DND-41 (cell line): ENCODE measurements at regions not wholly inside any gene's neighbourhood (a gene's known extent, or its start where the extent isn't known, plus 50 kb on each side); places are given as distances from the start of the nearest gene placed in this dataset.

Experiments
- ATAC-seq: fragments of 200-7000 bp; cut with Tn5 transposase; 3 replicates; pipeline ENCODE4 v1.9.1; 2021; ENCODE audit warnings: low read depth; ENCODE audit not compliant: insufficient read depth
- DNase-seq: peaks from one replicate; pipeline ENCODE4 v3.0.0-alpha.2; 2020
- H2AFZ ChIP-seq: 2 replicates; pipeline ENCODE4 v1.6.0; 2012; ENCODE audit warnings: low read depth, low read length
- H3K27ac ChIP-seq: 2 replicates; pipeline ENCODE4 v1.5.1; 2012; ENCODE audit warnings: low read length, inconsistent platforms
- H3K27me3 ChIP-seq: fragments of 200-600 bp; sonication (generic); 2 replicates; pipeline ENCODE4 v1.6.0; 2012; ENCODE audit warnings: low read length, mild to moderate bottlenecking, inconsistent platforms; ENCODE audit not compliant: insufficient read depth, poor library complexity
- H3K36me3 ChIP-seq: 2 replicates; pipeline ENCODE4 v1.5.1; 2012; ENCODE audit warnings: low read length, inconsistent platforms; ENCODE audit not compliant: insufficient read depth
- H3K4me1 ChIP-seq: 2 replicates; pipeline ENCODE4 v1.5.1; 2012; ENCODE audit warnings: mild to moderate bottlenecking, low read length; ENCODE audit not compliant: insufficient read depth
- H3K4me2 ChIP-seq: 2 replicates; pipeline ENCODE4 v1.6.0; 2012; ENCODE audit warnings: mild to moderate bottlenecking, moderate library complexity, low read length, inconsistent platforms; ENCODE audit not compliant: insufficient read depth
- H3K4me3 ChIP-seq, 2 experiments: fragments of 200-600 bp in 1 of 2; shearing (Covaris generic) in 1 of 2; 2 replicates each; pipeline ENCODE4 v1.5.1; 2012 to 2016; ENCODE audit warnings: inconsistent platforms in 2 of 2, low read length in 2 of 2, mild to moderate bottlenecking in 2 of 2, low read depth in 1 of 2, moderate library complexity in 1 of 2
- H3K79me2 ChIP-seq: 2 replicates; pipeline ENCODE4 v1.6.0; 2012; ENCODE audit warnings: low read length, inconsistent platforms; ENCODE audit not compliant: insufficient read depth
- H3K9ac ChIP-seq: 2 replicates; pipeline ENCODE4 v1.6.0; 2012; ENCODE audit warnings: low read depth, mild to moderate bottlenecking, inconsistent platforms, low read length, moderate library complexity
- H3K9me3 ChIP-seq: 2 replicates; pipeline ENCODE4 v1.5.1; 2012; ENCODE audit warnings: low read length, moderate library complexity, mild to moderate bottlenecking, inconsistent platforms; ENCODE audit not compliant: insufficient read depth, severe bottlenecking
- H4K20me1 ChIP-seq: 2 replicates; pipeline ENCODE4 v1.6.0; 2012; ENCODE audit warnings: low read length; ENCODE audit not compliant: insufficient read depth
- CTCF ChIP-seq: IDR thresholded peaks from 2 replicates; pipeline ENCODE4 v1.5.1; 2012; ENCODE audit warnings: borderline replicate concordance, low read length, moderate library complexity, mild to moderate bottlenecking; ENCODE audit not compliant: poor library complexity, severe bottlenecking; ENCODE audit errors: extremely low read depth
- EZH2 ChIP-seq: IDR thresholded peaks from 3 replicates; pipeline ENCODE4 v1.6.1; 2012; ENCODE audit warnings: borderline replicate concordance, low read depth, mild to moderate bottlenecking, moderate library complexity, low read length, inconsistent platforms; ENCODE audit not compliant: severe bottlenecking

- no peak for DNase-seq
- H3K4me3 ChIP-seq = no peak overlapping the region
- no peaks in the 10 kb centered on the region for H3K36me3 ChIP-seq
- no peaks in the 10 kb centered on the region for H3K79me2 ChIP-seq
- peaks cover 10% of the 10 kb centered on the region for H3K27me3 ChIP-seq
- no peaks in the 10 kb centered on the region for H3K9me3 ChIP-seq
- no peak overlapping the region for H2AFZ ChIP-seq
- no peaks in the 10 kb centered on the region for H3K4me1 ChIP-seq
- no peak overlapping the region for H3K4me2 ChIP-seq
- ATAC-seq = no peak
- H4K20me1 ChIP-seq = no peaks in the 10 kb centered on the region
- no peak overlapping the region for H3K27ac ChIP-seq
- no peak overlapping the region for H3K9ac ChIP-seq
- TF ChIP-seq CTCF (no peak), EZH2 (no peak)
These were observed 67.3 kb upstream of the AKT3 start for GRCh38 chr1:243917177-243917862.

- Histone ChIP-seq H3K4me1 (no peaks in the 10 kb centered on the region), H3K9ac (no peak overlapping the region), H4K20me1 (no peaks in the 10 kb centered on the region), H3K79me2 (no peaks in the 10 kb centered on the region), H3K27me3 (peaks cover 5% of the 10 kb centered on the region), H3K27ac (no peak overlapping the region), H3K4me3 (no peak overlapping the region), H2AFZ (no peak overlapping the region), H3K36me3 (no peaks in the 10 kb centered on the region), H3K4me2 (no peak overlapping the region), H3K9me3 (no peaks in the 10 kb centered on the region)
- no peak for DNase-seq
- no peak for ATAC-seq
- TF ChIP-seq EZH2 = no peak
These were observed 66.1 kb upstream of the AKT3 start for GRCh38 chr1:243916160-243916559.

- Histone ChIP-seq H3K27me3 (peaks cover 3% of the 10 kb centered on the region), H3K79me2 (no peaks in the 10 kb centered on the region), H4K20me1 (no peaks in the 10 kb centered on the region), H3K4me3 (no peak overlapping the region), H3K9ac (no peak overlapping the region), H3K27ac (no peak overlapping the region), H3K4me1 (no peaks in the 10 kb centered on the region), H3K36me3 (no peaks in the 10 kb centered on the region), H3K4me2 (no peak overlapping the region), H3K9me3 (no peaks in the 10 kb centered on the region), H2AFZ (no peak overlapping the region)
- TF ChIP-seq EZH2 (no peak), CTCF (no peak)
- DNase-seq (no peak), ATAC-seq (no peak)
These were observed 62.3 kb upstream of the AKT3 start for GRCh38 chr1:243912347-243912746.

- H3K79me2 ChIP-seq = no peaks in the 10 kb centered on the region
- no peaks in the 10 kb centered on the region for H3K36me3 ChIP-seq
- H3K27ac ChIP-seq = no peak overlapping the region
- no peak overlapping the region for H3K9ac ChIP-seq
- no peaks in the 10 kb centered on the region for H3K9me3 ChIP-seq
- H3K4me3 ChIP-seq = no peak overlapping the region
- TF ChIP-seq CTCF = no peak
- TF ChIP-seq EZH2 = no peak
- H3K27me3 ChIP-seq = peaks cover 3% of the 10 kb centered on the region
- no peak for DNase-seq
- no peak overlapping the region for H3K4me2 ChIP-seq
- no peaks in the 10 kb centered on the region for H4K20me1 ChIP-seq
- no peak for ATAC-seq
- no peaks in the 10 kb centered on the region for H3K4me1 ChIP-seq
- H2AFZ ChIP-seq = no peak overlapping the region
These were observed 60.6 kb upstream of the AKT3 start for GRCh38 chr1:243910607-243911006.
